ENCODE measurements at regions not wholly inside any gene's neighbourhood (a gene's known extent, or its start where the extent isn't known, plus 50 kb on each side); places are given as distances from the start of the nearest gene placed in this dataset.

DNA sequence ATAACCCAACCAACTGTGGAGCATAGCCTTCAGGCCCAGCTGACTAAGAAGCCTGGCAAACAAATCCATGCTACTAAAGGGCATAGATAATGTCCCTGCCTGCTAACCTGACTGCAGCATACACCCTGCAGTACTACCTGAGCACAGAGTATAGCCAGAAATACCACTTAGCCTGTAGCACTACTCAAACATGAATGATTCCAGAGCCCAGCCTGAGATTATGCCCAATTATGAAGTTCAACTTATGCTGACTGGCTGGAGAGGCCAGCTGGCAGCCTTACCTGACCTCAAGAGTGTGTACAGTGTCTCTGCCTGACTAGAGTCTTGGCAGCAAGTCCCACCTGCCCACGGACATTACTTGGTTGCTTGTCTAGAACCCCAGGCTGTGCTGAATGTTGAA, 1265.3 kb downstream of the CDH11 start:
- Histone ChIP-seq H3K27me3 (ENCODE audit: control insufficient read depth, extremely low read depth, insufficient read depth, low read length) (no peaks in the 10 kb centered on the region), H3K4me1 (ENCODE audit: control insufficient read depth, extremely low read depth, insufficient read depth, low read length) (no peaks in the 10 kb centered on the region), H3K27ac (ENCODE audit: control insufficient read depth, insufficient read depth, low read length) (no peak overlapping the region), H3K9me3 (ENCODE audit: control insufficient read depth, low read depth, low read length) (no peaks in the 10 kb centered on the region), H3K9ac (ENCODE audit: control insufficient read depth, extremely low read depth, insufficient read depth, low read length) (no peak overlapping the region), H4K20me1 (ENCODE audit: control insufficient read depth, extremely low read depth, insufficient read depth, low read length) (no peaks in the 10 kb centered on the region), H3K36me3 (ENCODE audit: control insufficient read depth in 2 of 2, extremely low read depth in 1 of 2, insufficient read depth in 2 of 2, low read length in 2 of 2) (no peaks in the 10 kb centered on the region), H3K79me2 (ENCODE audit: control insufficient read depth, insufficient read depth, low read length) (no peaks in the 10 kb centered on the region), H2AFZ (ENCODE audit: control insufficient read depth, low read length) (no peak overlapping the region), H3K4me3 (ENCODE audit: control insufficient read depth in 2 of 3, extremely low read depth in 1 of 3, insufficient read depth in 2 of 3, low read depth in 1 of 3, low read length in 3 of 3) (no peak overlapping the region), H3K4me2 (ENCODE audit: control insufficient read depth, extremely low read depth, insufficient read depth, low read depth, low read length) (no peak overlapping the region), H3K9me1 (ENCODE audit: control insufficient read depth, extremely low read depth, insufficient read depth, low read length) (no peaks in the 10 kb centered on the region)
- TF ChIP-seq, protein P1, sequence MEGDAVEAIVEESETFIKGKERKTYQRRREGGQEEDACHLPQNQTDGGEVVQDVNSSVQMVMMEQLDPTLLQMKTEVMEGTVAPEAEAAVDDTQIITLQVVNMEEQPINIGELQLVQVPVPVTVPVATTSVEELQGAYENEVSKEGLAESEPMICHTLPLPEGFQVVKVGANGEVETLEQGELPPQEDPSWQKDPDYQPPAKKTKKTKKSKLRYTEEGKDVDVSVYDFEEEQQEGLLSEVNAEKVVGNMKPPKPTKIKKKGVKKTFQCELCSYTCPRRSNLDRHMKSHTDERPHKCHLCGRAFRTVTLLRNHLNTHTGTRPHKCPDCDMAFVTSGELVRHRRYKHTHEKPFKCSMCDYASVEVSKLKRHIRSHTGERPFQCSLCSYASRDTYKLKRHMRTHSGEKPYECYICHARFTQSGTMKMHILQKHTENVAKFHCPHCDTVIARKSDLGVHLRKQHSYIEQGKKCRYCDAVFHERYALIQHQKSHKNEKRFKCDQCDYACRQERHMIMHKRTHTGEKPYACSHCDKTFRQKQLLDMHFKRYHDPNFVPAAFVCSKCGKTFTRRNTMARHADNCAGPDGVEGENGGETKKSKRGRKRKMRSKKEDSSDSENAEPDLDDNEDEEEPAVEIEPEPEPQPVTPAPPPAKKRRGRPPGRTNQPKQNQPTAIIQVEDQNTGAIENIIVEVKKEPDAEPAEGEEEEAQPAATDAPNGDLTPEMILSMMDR (optimal IDR thresholded peaks at IDR 0.05 in 1 of 3, IDR thresholded peaks at IDR 0.05 in 1 of 3, conservative IDR thresholded peaks at IDR 0.05 in 1 of 3; ENCODE audit: extremely low read depth in 1 of 3, insufficient read depth in 2 of 3, low read length in 3 of 3), result no peak
- no peak for TF ChIP-seq EZH2 (IDR thresholded peaks at IDR 0.05; ENCODE audit: low read length)
- DNase-seq (ENCODE audit: low read depth, low spot score) (no peak), FAIRE-seq (no peak)
- dilution Hi-C loops (cut with MboI; ENCODE audit: extremely low pct_ligation_motif_present, low sequenced_read_pairs), result no loop called here

DNA sequence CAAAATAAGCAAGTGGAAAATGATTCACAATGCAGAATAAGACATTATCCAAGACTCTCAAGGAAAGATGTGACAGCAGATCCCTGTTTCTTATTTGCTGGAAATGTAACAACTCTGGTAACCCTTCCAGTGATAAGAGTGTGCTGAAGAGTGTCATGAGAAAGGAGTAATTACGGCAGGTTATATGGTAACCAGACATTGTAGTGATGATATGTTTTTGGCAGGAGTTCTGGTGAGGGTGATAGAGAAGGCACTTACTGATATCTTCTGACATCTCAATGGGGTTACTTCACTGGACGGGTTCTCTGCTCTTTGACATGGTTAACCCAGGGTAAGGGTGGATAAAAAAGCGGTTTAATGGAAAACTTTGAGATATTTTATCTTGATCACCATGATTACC, 1270.9 kb downstream of the CDH11 start:
- H3K9me1 ChIP-seq (ENCODE audit: control insufficient read depth, extremely low read depth, insufficient read depth, low read length), result no peaks in the 10 kb centered on the region
- H2AFZ ChIP-seq (ENCODE audit: control insufficient read depth, low read length), result no peak overlapping the region
- TF ChIP-seq, protein P1 (optimal IDR thresholded peaks at IDR 0.05 in 1 of 3, IDR thresholded peaks at IDR 0.05 in 1 of 3, conservative IDR thresholded peaks at IDR 0.05 in 1 of 3; ENCODE audit: extremely low read depth in 1 of 3, insufficient read depth in 2 of 3, low read length in 3 of 3), result no peak
- TF ChIP-seq EZH2 (IDR thresholded peaks at IDR 0.05; ENCODE audit: low read length), result no peak
- no peak overlapping the region for H3K9ac ChIP-seq (ENCODE audit: control insufficient read depth, extremely low read depth, insufficient read depth, low read length)
- no peak overlapping the region for H3K4me3 ChIP-seq (ENCODE audit: control insufficient read depth in 2 of 3, extremely low read depth in 1 of 3, insufficient read depth in 2 of 3, low read depth in 1 of 3, low read length in 3 of 3)
- no peaks in the 10 kb centered on the region for H3K79me2 ChIP-seq (ENCODE audit: control insufficient read depth, insufficient read depth, low read length)
- no peaks in the 10 kb centered on the region for H3K9me3 ChIP-seq (ENCODE audit: control insufficient read depth, low read depth, low read length)
- FAIRE-seq (no peak), DNase-seq (ENCODE audit: low read depth, low spot score) (no peak)
- H4K20me1 ChIP-seq (ENCODE audit: control insufficient read depth, extremely low read depth, insufficient read depth, low read length), result no peaks in the 10 kb centered on the region
- dilution Hi-C loops (cut with MboI; ENCODE audit: extremely low pct_ligation_motif_present, low sequenced_read_pairs), result no loop called here
- H3K4me1 ChIP-seq (ENCODE audit: control insufficient read depth, extremely low read depth, insufficient read depth, low read length), result no peaks in the 10 kb centered on the region
- H3K36me3 ChIP-seq (ENCODE audit: control insufficient read depth in 2 of 2, extremely low read depth in 1 of 2, insufficient read depth in 2 of 2, low read length in 2 of 2), result no peaks in the 10 kb centered on the region
- no peak overlapping the region for H3K27ac ChIP-seq (ENCODE audit: control insufficient read depth, insufficient read depth, low read length)
- no peaks in the 10 kb centered on the region for H3K27me3 ChIP-seq (ENCODE audit: control insufficient read depth, extremely low read depth, insufficient read depth, low read length)
- H3K4me2 ChIP-seq (ENCODE audit: control insufficient read depth, extremely low read depth, insufficient read depth, low read depth, low read length), result no peak overlapping the region

Measured in keratinocyte (primary cell).